GM23338 (cell line): ENCODE measurements at regions not wholly inside any gene's neighbourhood (a gene's known extent, or its start where the extent isn't known, plus 50 kb on each side); places are given as distances from the start of the nearest gene placed in this dataset.

Experiments
- ATAC-seq: fragments of 200-7000 bp; cut with Tn5 transposase; 3 replicates; pipeline ENCODE4 v1.9.1; 2020
- DNase-seq: peaks from one replicate; pipeline ENCODE4 v3.0.0-alpha.2; 2015; ENCODE audit warnings: low spot score
- H2AFZ ChIP-seq: fragments of 200-600 bp; sonication (generic); 2 replicates; pipeline ENCODE4 v1.8.0; 2016; ENCODE audit warnings: antibody characterized with exemption, mild to moderate bottlenecking, moderate library complexity
- H3F3A ChIP-seq: fragments of 200-600 bp; sonication (generic); replicated peaks from 2 replicates; pipeline ENCODE4 v1.8.0; 2017; ENCODE audit warnings: antibody characterized with exemption, mixed run types, low read depth
- H3K27ac ChIP-seq: fragments of 200-600 bp; sonication (generic); 2 replicates; pipeline ENCODE4 v1.6.1; 2016; ENCODE audit warnings: low read depth
- H3K27me3 ChIP-seq: fragments of 200-600 bp; sonication (generic); 2 replicates; pipeline ENCODE4 v1.8.0; 2016; ENCODE audit warnings: mild to moderate bottlenecking, mixed run types, moderate library complexity; ENCODE audit not compliant: insufficient read depth
- H3K36me3 ChIP-seq: fragments of 200-600 bp; sonication (generic); 2 replicates; pipeline ENCODE4 v1.8.0; 2016; ENCODE audit warnings: mild to moderate bottlenecking; ENCODE audit not compliant: insufficient read depth
- H3K4me1 ChIP-seq: fragments of 200-600 bp; sonication (generic); 2 replicates; pipeline ENCODE4 v1.8.0; 2016; ENCODE audit warnings: mild to moderate bottlenecking, moderate library complexity; ENCODE audit not compliant: insufficient read depth
- H3K4me2 ChIP-seq: fragments of 200-600 bp; sonication (generic); 2 replicates; pipeline ENCODE4 v1.7.1; 2017; ENCODE audit warnings: mixed run types
- H3K4me3 ChIP-seq: fragments of 200-600 bp; sonication (generic); 2 replicates; pipeline ENCODE4 v1.6.1; 2016; ENCODE audit warnings: mixed run types
- H3K79me2 ChIP-seq: fragments of 200-600 bp; sonication (generic); replicated peaks from 2 replicates; pipeline ENCODE4 v1.8.0; 2017; ENCODE audit warnings: mild to moderate bottlenecking; ENCODE audit not compliant: insufficient read depth
- H3K9me2 ChIP-seq: fragments of 200-600 bp; sonication (generic); 2 replicates; pipeline ENCODE4 v1.8.0; 2017; ENCODE audit not compliant: insufficient read depth
- H4K20me1 ChIP-seq: fragments of 200-600 bp; sonication (generic); replicated peaks from 2 replicates; pipeline ENCODE4 v1.8.0; 2017; ENCODE audit warnings: mild to moderate bottlenecking; ENCODE audit not compliant: insufficient read depth
- H3K27ac Mint-ChIP-seq: 2 replicates; pipeline ENCODE4 v1.8.0; 2020; ENCODE audit warnings: inconsistent platforms, mild to moderate bottlenecking, moderate library complexity, mixed read lengths
- H3K27me3 Mint-ChIP-seq: 3 replicates; pipeline ENCODE4 v1.8.0; 2022; ENCODE audit warnings: low read depth, mild to moderate bottlenecking, moderate library complexity, mixed read lengths, inconsistent platforms; ENCODE audit not compliant: insufficient read depth, poor library complexity
- H3K36me3 Mint-ChIP-seq: 3 replicates; pipeline ENCODE4 v1.8.0; 2021; ENCODE audit warnings: low read depth, mild to moderate bottlenecking, inconsistent platforms, moderate library complexity, mixed read lengths
- H3K4me1 Mint-ChIP-seq: 3 replicates; pipeline ENCODE4 v1.8.0; 2020; ENCODE audit warnings: mild to moderate bottlenecking, inconsistent platforms, mixed read lengths
- H3K4me3 Mint-ChIP-seq: 3 replicates; pipeline ENCODE4 v1.8.0; 2021; ENCODE audit warnings: moderate library complexity, mild to moderate bottlenecking, inconsistent platforms, mixed read lengths
- H3K9me3 Mint-ChIP-seq: 3 replicates; pipeline ENCODE4 v1.8.0; 2020; ENCODE audit warnings: moderate library complexity, mild to moderate bottlenecking, inconsistent platforms, mixed read lengths
- CREB1 ChIP-seq: fragments of 250-450 bp; sonication (Bioruptor Pico); IDR thresholded peaks from 2 replicates; pipeline ENCODE4 v1.5.0; 2020; ENCODE audit warnings: low read depth, mild to moderate bottlenecking, moderate library complexity
- CTCF ChIP-seq, 2 experiments: fragments of 200-600 bp in 1 of 2; sonication (generic) in 1 of 2; conservative IDR thresholded peaks; 2 replicates each; pipeline versions ENCODE4 v1.5.1 to v1.6.1; 2016 to 2017; ENCODE audit warnings: antibody characterized with exemption in 2 of 2, low read depth in 2 of 2, mild to moderate bottlenecking in 2 of 2, moderate library complexity in 1 of 2
- ETS1 ChIP-seq: IDR thresholded peaks from 2 replicates; pipeline ENCODE4 v1.6.1; 2016; ENCODE audit warnings: antibody characterized with exemption
- EZH2 ChIP-seq: fragments of 200-600 bp; sonication (generic); IDR thresholded peaks from one replicate; pipeline ENCODE4 v1.8.0; 2017; ENCODE audit warnings: antibody characterized with exemption, mild to moderate bottlenecking, low read depth; ENCODE audit not compliant: unreplicated experiment
- EZH2phosphoT487 ChIP-seq: fragments of 200-600 bp; sonication (generic); IDR thresholded peaks from one replicate; pipeline ENCODE4 v1.8.1; 2018; ENCODE audit warnings: antibody characterized with exemption; ENCODE audit not compliant: unreplicated experiment
- JUNB ChIP-seq: IDR thresholded peaks from one replicate; pipeline ENCODE4 v1.6.1; 2016; ENCODE audit warnings: antibody characterized with exemption; ENCODE audit not compliant: unreplicated experiment
- NANOG ChIP-seq: IDR thresholded peaks from 2 replicates; pipeline ENCODE4 v1.6.1; 2016; ENCODE audit warnings: antibody characterized with exemption, borderline replicate concordance
- POLR2AphosphoS5 ChIP-seq: IDR thresholded peaks from 2 replicates; pipeline ENCODE4 v1.6.1; 2016; ENCODE audit warnings: antibody characterized with exemption, low read depth
- STAT1 ChIP-seq: IDR thresholded peaks from one replicate; pipeline ENCODE4 v1.6.1; 2016; ENCODE audit warnings: antibody characterized with exemption; ENCODE audit not compliant: unreplicated experiment
- ZNF114 ChIP-seq: fragments of 250-450 bp; sonication (Bioruptor Pico); IDR thresholded peaks from 2 replicates; pipeline ENCODE4 v1.5.0; 2020; ENCODE audit warnings: mild to moderate bottlenecking, moderate library complexity
- ZNF331 ChIP-seq: fragments of 250-450 bp; sonication (Bioruptor Pico); IDR thresholded peaks from 2 replicates; pipeline ENCODE4 v1.5.0; 2020; ENCODE audit warnings: low read depth, mild to moderate bottlenecking, moderate library complexity
- TF ChIP-seq, protein P1 (sequence below): fragments of 250-450 bp; sonication (Bioruptor Pico); IDR thresholded peaks from 2 replicates; pipeline ENCODE4 v1.5.0; 2020; ENCODE audit warnings: mild to moderate bottlenecking, moderate library complexity
- TF ChIP-seq, protein P2 (sequence below): IDR thresholded peaks from one replicate; pipeline ENCODE4 v1.6.1; 2018; ENCODE audit warnings: antibody characterized with exemption; ENCODE audit not compliant: unreplicated experiment

DNA sequence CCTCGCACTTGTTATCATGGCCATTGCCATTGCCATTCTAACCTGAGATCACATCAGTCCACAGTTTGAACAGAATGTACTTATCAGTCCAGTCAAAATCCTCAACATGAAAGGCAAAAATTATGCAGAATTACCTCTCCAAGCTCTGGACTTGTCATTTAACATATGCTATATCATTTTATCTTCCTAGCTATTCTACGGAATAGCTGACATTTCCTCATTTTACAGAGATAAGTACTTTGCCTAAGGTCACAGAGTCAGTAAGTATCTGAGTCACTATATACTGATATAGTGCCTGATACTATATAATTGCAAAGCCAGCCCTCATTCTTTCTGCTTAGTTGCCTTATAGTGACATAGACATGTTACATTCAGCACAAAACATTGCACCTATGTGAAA, 456.9 kb upstream of the GHITM start:
- Histone ChIP-seq H3K4me3 (no peak overlapping the region), H3K4me1 (no peaks in the 10 kb centered on the region), H3K79me2 (no peaks in the 10 kb centered on the region), H4K20me1 (no peaks in the 10 kb centered on the region), H3K4me2 (no peak overlapping the region), H3K9me2 (no peaks in the 10 kb centered on the region), H2AFZ (no peak overlapping the region), H3K27ac (no peak overlapping the region), H3K27me3 (no peaks in the 10 kb centered on the region), H3K36me3 (no peaks in the 10 kb centered on the region), H3F3A (no peaks in the 10 kb centered on the region)
- Mint-ChIP-seq H3K9me3 (no peaks in the 10 kb centered on the region), H3K36me3 (no peaks in the 10 kb centered on the region), H3K4me3 (no peak overlapping the region), H3K27me3 (no peaks in the 10 kb centered on the region), H3K4me1 (peaks cover 7% of the 10 kb centered on the region), H3K27ac (no peak overlapping the region)
- no peak for DNase-seq
- TF ChIP-seq STAT1, result no peak
- TF ChIP-seq ETS1, result no peak
- no peak for TF ChIP-seq ZNF331 (CRISPR knock-in tag)
- no peak for TF ChIP-seq ZNF114
- no peak for TF ChIP-seq POLR2AphosphoS5
- TF ChIP-seq NANOG, result no peak
- TF ChIP-seq EZH2, result no peak
- TF ChIP-seq JUNB, result no peak
- TF ChIP-seq CREB1 (CRISPR knock-in tag), result no peak
- TF ChIP-seq, protein P1, sequence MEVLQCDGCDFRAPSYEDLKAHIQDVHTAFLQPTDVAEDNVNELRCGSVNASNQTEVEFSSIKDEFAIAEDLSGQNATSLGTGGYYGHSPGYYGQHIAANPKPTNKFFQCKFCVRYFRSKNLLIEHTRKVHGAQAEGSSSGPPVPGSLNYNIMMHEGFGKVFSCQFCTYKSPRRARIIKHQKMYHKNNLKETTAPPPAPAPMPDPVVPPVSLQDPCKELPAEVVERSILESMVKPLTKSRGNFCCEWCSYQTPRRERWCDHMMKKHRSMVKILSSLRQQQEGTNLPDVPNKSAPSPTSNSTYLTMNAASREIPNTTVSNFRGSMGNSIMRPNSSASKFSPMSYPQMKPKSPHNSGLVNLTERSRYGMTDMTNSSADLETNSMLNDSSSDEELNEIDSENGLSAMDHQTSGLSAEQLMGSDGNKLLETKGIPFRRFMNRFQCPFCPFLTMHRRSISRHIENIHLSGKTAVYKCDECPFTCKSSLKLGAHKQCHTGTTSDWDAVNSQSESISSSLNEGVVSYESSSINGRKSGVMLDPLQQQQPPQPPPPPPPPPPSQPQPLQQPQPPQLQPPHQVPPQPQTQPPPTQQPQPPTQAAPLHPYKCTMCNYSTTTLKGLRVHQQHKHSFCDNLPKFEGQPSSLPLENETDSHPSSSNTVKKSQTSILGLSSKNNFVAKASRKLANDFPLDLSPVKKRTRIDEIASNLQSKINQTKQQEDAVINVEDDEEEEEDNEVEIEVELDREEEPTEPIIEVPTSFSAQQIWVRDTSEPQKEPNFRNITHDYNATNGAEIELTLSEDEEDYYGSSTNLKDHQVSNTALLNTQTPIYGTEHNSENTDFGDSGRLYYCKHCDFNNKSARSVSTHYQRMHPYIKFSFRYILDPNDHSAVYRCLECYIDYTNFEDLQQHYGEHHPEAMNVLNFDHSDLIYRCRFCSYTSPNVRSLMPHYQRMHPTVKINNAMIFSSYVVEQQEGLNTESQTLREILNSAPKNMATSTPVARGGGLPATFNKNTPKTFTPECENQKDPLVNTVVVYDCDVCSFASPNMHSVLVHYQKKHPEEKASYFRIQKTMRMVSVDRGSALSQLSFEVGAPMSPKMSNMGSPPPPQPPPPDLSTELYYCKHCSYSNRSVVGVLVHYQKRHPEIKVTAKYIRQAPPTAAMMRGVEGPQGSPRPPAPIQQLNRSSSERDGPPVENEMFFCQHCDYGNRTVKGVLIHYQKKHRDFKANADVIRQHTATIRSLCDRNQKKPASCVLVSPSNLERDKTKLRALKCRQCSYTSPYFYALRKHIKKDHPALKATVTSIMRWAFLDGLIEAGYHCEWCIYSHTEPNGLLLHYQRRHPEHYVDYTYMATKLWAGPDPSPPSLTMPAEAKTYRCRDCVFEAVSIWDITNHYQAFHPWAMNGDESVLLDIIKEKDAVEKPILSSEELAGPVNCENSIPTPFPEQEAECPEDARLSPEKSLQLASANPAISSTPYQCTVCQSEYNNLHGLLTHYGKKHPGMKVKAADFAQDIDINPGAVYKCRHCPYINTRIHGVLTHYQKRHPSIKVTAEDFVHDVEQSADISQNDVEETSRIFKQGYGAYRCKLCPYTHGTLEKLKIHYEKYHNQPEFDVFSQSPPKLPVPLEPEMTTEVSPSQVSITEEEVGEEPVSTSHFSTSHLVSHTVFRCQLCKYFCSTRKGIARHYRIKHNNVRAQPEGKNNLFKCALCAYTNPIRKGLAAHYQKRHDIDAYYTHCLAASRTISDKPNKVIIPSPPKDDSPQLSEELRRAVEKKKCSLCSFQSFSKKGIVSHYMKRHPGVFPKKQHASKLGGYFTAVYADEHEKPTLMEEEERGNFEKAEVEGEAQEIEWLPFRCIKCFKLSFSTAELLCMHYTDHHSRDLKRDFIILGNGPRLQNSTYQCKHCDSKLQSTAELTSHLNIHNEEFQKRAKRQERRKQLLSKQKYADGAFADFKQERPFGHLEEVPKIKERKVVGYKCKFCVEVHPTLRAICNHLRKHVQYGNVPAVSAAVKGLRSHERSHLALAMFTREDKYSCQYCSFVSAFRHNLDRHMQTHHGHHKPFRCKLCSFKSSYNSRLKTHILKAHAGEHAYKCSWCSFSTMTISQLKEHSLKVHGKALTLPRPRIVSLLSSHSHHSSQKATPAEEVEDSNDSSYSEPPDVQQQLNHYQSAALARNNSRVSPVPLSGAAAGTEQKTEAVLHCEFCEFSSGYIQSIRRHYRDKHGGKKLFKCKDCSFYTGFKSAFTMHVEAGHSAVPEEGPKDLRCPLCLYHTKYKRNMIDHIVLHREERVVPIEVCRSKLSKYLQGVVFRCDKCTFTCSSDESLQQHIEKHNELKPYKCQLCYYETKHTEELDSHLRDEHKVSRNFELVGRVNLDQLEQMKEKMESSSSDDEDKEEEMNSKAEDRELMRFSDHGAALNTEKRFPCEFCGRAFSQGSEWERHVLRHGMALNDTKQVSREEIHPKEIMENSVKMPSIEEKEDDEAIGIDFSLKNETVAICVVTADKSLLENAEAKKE (CRISPR knock-in tag), result no peak
- TF ChIP-seq CTCF (conservative IDR thresholded peaks at IDR 0.05; ENCODE audit: low read depth in 2 of 2), result no peak
- TF ChIP-seq, protein P2, sequence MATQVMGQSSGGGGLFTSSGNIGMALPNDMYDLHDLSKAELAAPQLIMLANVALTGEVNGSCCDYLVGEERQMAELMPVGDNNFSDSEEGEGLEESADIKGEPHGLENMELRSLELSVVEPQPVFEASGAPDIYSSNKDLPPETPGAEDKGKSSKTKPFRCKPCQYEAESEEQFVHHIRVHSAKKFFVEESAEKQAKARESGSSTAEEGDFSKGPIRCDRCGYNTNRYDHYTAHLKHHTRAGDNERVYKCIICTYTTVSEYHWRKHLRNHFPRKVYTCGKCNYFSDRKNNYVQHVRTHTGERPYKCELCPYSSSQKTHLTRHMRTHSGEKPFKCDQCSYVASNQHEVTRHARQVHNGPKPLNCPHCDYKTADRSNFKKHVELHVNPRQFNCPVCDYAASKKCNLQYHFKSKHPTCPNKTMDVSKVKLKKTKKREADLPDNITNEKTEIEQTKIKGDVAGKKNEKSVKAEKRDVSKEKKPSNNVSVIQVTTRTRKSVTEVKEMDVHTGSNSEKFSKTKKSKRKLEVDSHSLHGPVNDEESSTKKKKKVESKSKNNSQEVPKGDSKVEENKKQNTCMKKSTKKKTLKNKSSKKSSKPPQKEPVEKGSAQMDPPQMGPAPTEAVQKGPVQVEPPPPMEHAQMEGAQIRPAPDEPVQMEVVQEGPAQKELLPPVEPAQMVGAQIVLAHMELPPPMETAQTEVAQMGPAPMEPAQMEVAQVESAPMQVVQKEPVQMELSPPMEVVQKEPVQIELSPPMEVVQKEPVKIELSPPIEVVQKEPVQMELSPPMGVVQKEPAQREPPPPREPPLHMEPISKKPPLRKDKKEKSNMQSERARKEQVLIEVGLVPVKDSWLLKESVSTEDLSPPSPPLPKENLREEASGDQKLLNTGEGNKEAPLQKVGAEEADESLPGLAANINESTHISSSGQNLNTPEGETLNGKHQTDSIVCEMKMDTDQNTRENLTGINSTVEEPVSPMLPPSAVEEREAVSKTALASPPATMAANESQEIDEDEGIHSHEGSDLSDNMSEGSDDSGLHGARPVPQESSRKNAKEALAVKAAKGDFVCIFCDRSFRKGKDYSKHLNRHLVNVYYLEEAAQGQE, result no peak
- TF ChIP-seq EZH2phosphoT487, result no peak
- no peak for ATAC-seq
